Left ventricle myocardium superior (tissue), 1 donor: ENCODE measurements at regions not wholly inside any gene's neighbourhood (a gene's known extent, or its start where the extent isn't known, plus 50 kb on each side); places are given as distances from the start of the nearest gene placed in this dataset.

Experiments used
- ATAC-seq: fragments of 200-7000 bp; cut with Tn5 transposase; one replicate; pipeline ENCODE4 v1.9.1; 2020; ENCODE audit warnings: mild to moderate bottlenecking, moderate library complexity
- DNase-seq: peaks from one replicate; pipeline ENCODE4 v3.0.0-alpha.2; 2020
- intact Hi-C: fragments of 100-400 bp; cut with micrococcal nuclease; formaldehyde crosslinking; loops from one replicate; pipeline ENCODE4 v1.11.0; 2022
- donor health status: DM: no; HTN: yes; CAD: no; lungs with severe emphysema.

GRCh38 chr6:80742481-80742880 is 636.0 kb downstream of the BCKDHB start:
- ATAC-seq (no peak), DNase-seq (no peak)
- intact Hi-C loops, result no loop called here

GRCh38 chr6:80733641-80734040 is 627.2 kb downstream of the BCKDHB start:
- DNase-seq (no peak), ATAC-seq (no peak)
- intact Hi-C loops, result no loop called here

DNA sequence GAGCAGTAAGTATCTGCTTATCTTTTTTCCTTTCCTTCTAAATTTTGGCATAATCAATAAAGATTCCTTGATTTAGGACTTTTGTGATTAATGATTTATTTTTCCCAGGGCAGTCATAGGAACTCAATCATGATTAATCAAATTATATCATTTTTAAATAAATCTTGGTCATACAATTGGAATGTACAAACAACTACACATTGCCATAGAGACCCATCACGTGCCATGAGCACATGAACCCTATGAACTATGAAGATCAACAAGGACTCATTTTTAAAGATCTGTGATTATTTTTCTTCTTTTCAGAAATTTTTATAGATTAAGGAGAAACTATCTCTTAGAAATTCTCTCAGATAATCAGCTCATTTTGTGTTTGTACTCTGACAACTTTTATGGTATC is 622.4 kb downstream of the BCKDHB start:
- intact Hi-C loops, result no loop called here
- DNase-seq (no peak), ATAC-seq (no peak)

GRCh38 chr6:80728101-80728750 is 621.8 kb downstream of the BCKDHB start:
- no peak for DNase-seq
- no peak for ATAC-seq
- intact Hi-C loops, result no loop called here

GRCh38 chr6:80725156-80725930 is 618.9 kb downstream of the BCKDHB start:
- intact Hi-C loops, result no loop called here
- no peak for ATAC-seq
- no peak for DNase-seq

- no peak for ATAC-seq
- intact Hi-C loops, result no loop called here
These were observed 614.4 kb downstream of the BCKDHB start for GRCh38 chr6:80720824-80721223.

GRCh38 chr6:80714513-80714912 is 608.0 kb downstream of the BCKDHB start:
- no peak for ATAC-seq
- DNase-seq, result no peak
- intact Hi-C loops, result no loop called here

More at GRCh38 chr6:80720824-80721223, 614.4 kb downstream of the BCKDHB start:
- no peak for DNase-seq

DNA sequence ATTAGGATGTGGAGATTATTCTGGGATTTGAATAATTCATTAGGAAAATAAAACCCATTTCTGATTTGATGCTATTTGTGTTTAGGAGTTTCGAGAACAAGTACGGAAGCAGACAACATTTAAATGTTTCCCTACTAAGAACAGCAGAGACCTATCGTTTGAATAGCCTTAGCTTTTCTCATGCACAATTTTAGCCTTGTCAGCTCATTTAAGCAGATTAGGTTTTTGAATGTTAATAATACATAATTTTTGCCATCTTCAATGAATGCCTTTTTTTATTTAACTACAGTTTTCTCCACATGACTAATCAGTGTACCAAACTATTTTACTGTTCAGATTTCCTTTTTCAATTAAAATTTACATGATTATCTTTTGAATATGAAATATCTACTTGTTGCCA is 592.0 kb downstream of the BCKDHB start:
- DNase-seq (no peak), ATAC-seq (no peak)
- intact Hi-C loops, result no loop called here

- intact Hi-C loops, result no loop called here
- DNase-seq (no peak), ATAC-seq (no peak)
These were observed 589.8 kb downstream of the BCKDHB start for GRCh38 chr6:80696268-80696667.

DNA sequence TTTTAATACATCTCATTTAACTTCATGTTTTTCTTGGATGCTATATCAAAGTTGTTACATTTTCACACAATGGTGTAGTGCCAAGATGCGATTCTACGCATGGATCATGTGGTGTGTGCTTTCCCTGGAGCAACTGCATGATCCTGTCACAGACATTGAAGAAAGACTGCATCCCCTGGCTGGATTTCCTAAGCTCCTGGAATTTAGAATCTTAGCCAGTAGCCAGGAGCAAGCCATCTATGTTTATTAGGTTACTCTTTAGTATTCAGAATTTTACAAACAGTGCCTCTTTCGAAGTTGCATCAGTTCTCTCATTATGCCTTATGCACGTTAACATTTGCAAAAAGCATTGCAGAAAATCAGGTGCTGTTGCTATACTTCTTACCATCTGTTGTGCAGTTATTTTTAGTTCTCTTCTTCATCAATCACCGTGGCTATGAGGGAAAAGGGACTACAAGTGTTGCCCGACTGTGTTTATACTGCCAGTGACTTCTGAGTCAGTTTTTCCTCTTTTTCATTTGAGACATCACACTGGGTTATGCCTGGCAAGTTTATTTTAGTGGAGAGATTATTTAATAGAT is 584.2 kb downstream of the BCKDHB start:
- ATAC-seq, result no peak
- intact Hi-C loops, result no loop called here
- no peak for DNase-seq

- intact Hi-C loops, result no loop called here
- ATAC-seq (no peak), DNase-seq (no peak)
These were observed 583.4 kb downstream of the BCKDHB start for GRCh38 chr6:80689716-80690395.

GRCh38 chr6:80679992-80680391 is 573.5 kb downstream of the BCKDHB start:
- intact Hi-C loops, result no loop called here
- ATAC-seq (no peak), DNase-seq (no peak)

DNA sequence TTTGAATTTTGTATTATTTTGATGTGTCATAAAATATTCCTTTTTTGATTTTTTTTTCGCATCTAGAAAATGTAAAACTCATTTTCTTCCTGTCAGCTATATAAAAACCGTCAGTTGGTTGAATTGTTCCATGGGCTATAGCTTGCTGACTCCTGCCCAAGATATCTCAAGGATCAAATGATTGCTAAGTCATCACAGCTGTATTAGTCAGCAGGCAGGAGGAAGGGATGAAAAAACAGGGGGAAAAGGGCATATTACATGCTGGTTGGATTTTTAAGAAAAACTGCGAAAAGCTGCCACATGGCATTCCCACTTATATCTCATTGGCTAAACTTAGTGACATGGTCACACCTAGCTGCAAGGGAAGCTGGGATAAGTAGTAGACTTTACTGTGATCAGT is 569.9 kb downstream of the BCKDHB start:
- intact Hi-C loops, result no loop called here
- ATAC-seq (no peak), DNase-seq (no peak)

DNA sequence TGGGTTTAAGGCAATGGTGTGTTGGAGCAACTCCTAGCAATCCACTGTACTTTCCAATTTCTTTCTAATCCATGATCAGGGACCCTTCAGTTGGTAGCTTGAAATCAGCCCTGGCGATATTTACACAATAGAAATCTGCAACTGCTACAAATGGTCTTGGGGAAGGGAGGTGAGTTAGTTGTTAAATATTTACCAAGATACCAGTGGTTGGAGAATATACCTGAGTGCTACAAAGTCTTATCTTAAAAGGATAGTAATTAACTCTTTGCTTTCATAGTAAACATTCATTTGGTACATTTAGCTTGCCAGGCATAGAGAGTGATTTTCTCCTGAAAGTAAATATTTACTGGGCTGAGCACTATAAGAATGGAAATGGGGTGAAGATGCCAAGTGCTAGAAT is 568.2 kb downstream of the BCKDHB start:
- intact Hi-C loops, result no loop called here
- no peak for DNase-seq
- no peak for ATAC-seq

DNA sequence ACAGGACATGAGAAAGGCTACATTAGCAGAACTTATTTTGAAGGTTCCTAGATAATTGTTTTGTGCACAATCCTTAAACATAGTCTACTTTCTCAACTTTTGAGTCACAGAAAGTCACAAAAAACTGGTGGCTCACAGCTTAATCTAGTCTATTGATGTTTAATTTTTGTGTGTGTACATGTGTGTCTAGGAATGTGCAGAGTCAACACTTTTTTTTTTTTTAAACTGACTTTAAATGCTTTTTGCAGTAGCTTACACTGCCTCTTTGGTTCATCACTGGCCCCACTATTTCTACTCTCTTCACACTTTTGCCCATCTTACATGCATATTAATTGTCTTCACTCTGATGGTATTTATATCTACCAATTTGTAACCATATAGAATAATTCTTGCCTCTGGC is 566.9 kb downstream of the BCKDHB start:
- ATAC-seq (no peak), DNase-seq (no peak)
- intact Hi-C loops, result no loop called here

GRCh38 chr6:80667006-80667405 is 560.5 kb downstream of the BCKDHB start:
- intact Hi-C loops, result no loop called here
- no peak for ATAC-seq
- DNase-seq, result no peak

GRCh38 chr6:80658926-80659325 is 552.5 kb downstream of the BCKDHB start:
- ATAC-seq (no peak), DNase-seq (no peak)
- intact Hi-C loops, result no loop called here

DNA sequence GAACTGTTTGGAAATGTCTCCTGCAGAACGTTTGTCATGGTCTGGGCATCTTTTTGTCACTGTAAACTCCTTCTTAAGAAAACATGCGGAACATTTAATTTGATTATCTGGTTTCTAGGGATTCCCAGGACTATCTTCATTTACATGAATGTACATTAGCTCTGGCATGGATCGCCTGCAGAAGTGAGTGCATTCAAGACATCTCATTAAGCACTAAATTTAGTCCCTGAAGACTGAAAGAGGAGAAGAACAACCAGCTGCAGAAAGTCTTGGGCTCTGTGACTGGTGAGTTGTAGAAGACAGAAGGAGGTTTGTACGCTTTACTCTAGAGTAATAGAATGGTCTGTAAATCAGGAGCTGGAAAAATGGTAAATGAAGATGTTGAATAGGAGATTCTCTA is 540.7 kb downstream of the BCKDHB start:
- ATAC-seq (no peak), DNase-seq (no peak)
- intact Hi-C loops, result no loop called here

- no peak for DNase-seq
- no peak for ATAC-seq
- intact Hi-C loops, result no loop called here
These were observed 537.4 kb downstream of the BCKDHB start for GRCh38 chr6:80643881-80644280.

- ATAC-seq (no peak), DNase-seq (no peak)
- intact Hi-C loops, result no loop called here
These were observed 536.0 kb downstream of the BCKDHB start for GRCh38 chr6:80642452-80642851.
